Heart left ventricle (tissue), 16 donors: ENCODE measurements at regions not wholly inside any gene's neighbourhood (a gene's known extent, or its start where the extent isn't known, plus 50 kb on each side); places are given as distances from the start of the nearest gene placed in this dataset.

ENCODE experiments used
- ATAC-seq, 4 donors: fragments of 200-7000 bp; cut with Tn5 transposase; one replicate each; pipeline ENCODE4 v1.9.1; 2020 to 2022; ENCODE audit warnings: moderate library complexity in 4 of 4, mild to moderate bottlenecking in 3 of 4, moderate number of reproducible peaks in 1 of 4
- DNase-seq, 5 donors: peaks; one replicate each; pipeline ENCODE4 v3.0.0-alpha.2; 2020
- H3K27ac ChIP-seq, 12 donors: fragments of 200-600 bp; sonication (generic) in 4 of 12; one replicate each; pipeline versions ENCODE4 v1.5.0 to v1.8.0; 2016 to 2022; ENCODE audit warnings: mild to moderate bottlenecking in 2 of 12
- H3K27me3 ChIP-seq, 9 donors: fragments of 200-600 bp; sonication (generic) in 2 of 9; one replicate each; pipeline versions ENCODE4 v1.5.1 to v1.8.0; 2016 to 2022; ENCODE audit warnings: mild to moderate bottlenecking in 3 of 9
- H3K36me3 ChIP-seq, 9 donors: fragments of 200-600 bp; sonication (generic) in 2 of 9; one replicate each; pipeline versions ENCODE4 v1.5.0 to v1.8.0; 2018 to 2022; ENCODE audit warnings: mild to moderate bottlenecking in 2 of 9
- H3K4me1 ChIP-seq, 12 donors: fragments of 200-600 bp; sonication (generic) in 4 of 12; one replicate each; pipeline versions ENCODE4 v1.5.0 to v1.8.0; 2016 to 2022; ENCODE audit warnings: mild to moderate bottlenecking in 3 of 12
- H3K4me3 ChIP-seq, 12 donors: fragments of 200-600 bp; sonication (generic) in 4 of 12; one replicate each; pipeline versions ENCODE4 v1.5.0 to v1.8.0; 2017 to 2022; ENCODE audit warnings: mild to moderate bottlenecking in 9 of 12, moderate library complexity in 4 of 12
- H3K9me3 ChIP-seq, 12 donors: fragments of 200-600 bp; sonication (generic) in 4 of 12; one replicate each; pipeline versions ENCODE4 v1.5.0 to v1.8.0; 2016 to 2022; ENCODE audit warnings: mild to moderate bottlenecking in 1 of 12
- CTCF ChIP-seq, 12 donors: fragments of 200-600 bp; sonication (generic) in 4 of 12; IDR thresholded peaks; one replicate each; pipeline versions ENCODE4 v1.5.0 to v1.8.0; 2018 to 2022; ENCODE audit warnings: antibody characterized with exemption in 12 of 12, mild to moderate bottlenecking in 5 of 12
- POLR2A ChIP-seq, 2 donors: fragments of 450-650 bp; IDR thresholded peaks; one replicate each; pipeline ENCODE4 v1.6.1; 2017; ENCODE audit warnings: antibody characterized with exemption in 2 of 2, mild to moderate bottlenecking in 2 of 2, moderate library complexity in 2 of 2
- WGBS, 4 donors: extraction: QIAGEN DNeasy Blood & Tissue Kit in 2 of 4; methylation state at CpG; one replicate each; pipeline versions ENCODE4 v1.1.5 to v1.1.7; 2013 to 2018; 5-methylcytosine and 5-hydroxymethylcytosine counted together
- intact Hi-C, 10 donors: fragments of 100-400 bp; cut with DNase I; formaldehyde crosslinking; loops; one replicate each; pipeline versions ENCODE4 v1.11.1 to v1.14.2; 2022
- donor health status: ischemic (EF 13 %, LVEDD 7.1; RV severe dilation, severe dysfunction).
- donor health status: healthy with polysubstance abuse.
- donor health status: DM: no; HTN: yes; CAD: no.
- donor health status: DM: no; HTN: no; CAD: no.
- donor health status: ischemic (EF 25% LVEDD 6.9; RV normal size, moderate dysfunction).
- donor health status: ischemic (EF 25% LVEDD 5.7; RV mildly dilated, moderate dysfunction).
- donor health status: healthy.
- donor health status: DM: yes; HTN: yes; CAD: no.
- donor health status: ischemic (EF 35%, LVEDD 5.7; RV mildly dilated, moderate dysfunction).
- donor health status: nonischemic (EF 11% LVEDD 7.7; RV severe dilation, severe dysfunction).
- donor health status: DM: yes; HTN: yes; CAD: no.
- donor health status: PGD.
- donor health status: ischemic (EF 29% LVEDD 5.4; RV normal size, mild dysfunction).
- donor health status: nonischemic (EF 23%, LVEDD 6.1; RV moderate dilation, normal function).

- Histone ChIP-seq H3K36me3 (no peaks in the 10 kb centered on the region), H3K9me3 (peaks cover 0 to 11% (median 4%) of the 10 kb centered on the region in 12 donors), H3K27me3 (peaks cover 0 to 8% (median 0%) of the 10 kb centered on the region in 9 donors), H3K27ac (no peak overlapping the region), H3K4me1 (no peaks in the 10 kb centered on the region), H3K4me3 (no peak overlapping the region)
- intact Hi-C loops, result no loop called here
- no peak for ATAC-seq
- TF ChIP-seq POLR2A (IDR thresholded peaks at IDR 0.05) (no peak), CTCF (IDR thresholded peaks at IDR 0.05) (no peak)
- 53 to 71% (median 65%) methylated on average over 7 of the region's 7 CpGs for whole genome bisulfite sequencing, 4 donors
- no peak for DNase-seq
These were observed 154.7 kb downstream of the BARX2 start for GRCh38 chr11:129530154-129530895.

- H3K4me3 ChIP-seq, result no peak overlapping the region
- ATAC-seq (no peak), DNase-seq (no peak)
- H3K36me3 ChIP-seq, result no peaks in the 10 kb centered on the region
- intact Hi-C loops, result no loop called here
- H3K27me3 ChIP-seq, result peaks cover 0 to 8% (median 0%) of the 10 kb centered on the region in 9 donors
- TF ChIP-seq POLR2A (IDR thresholded peaks at IDR 0.05) (no peak), CTCF (IDR thresholded peaks at IDR 0.05) (no peak)
- H3K4me1 ChIP-seq, result no peaks in the 10 kb centered on the region
- no peak overlapping the region for H3K27ac ChIP-seq
- H3K9me3 ChIP-seq, result peaks cover 0 to 30% (median 8%) of the 10 kb centered on the region in 12 donors
These were observed 157.7 kb downstream of the BARX2 start for GRCh38 chr11:129533395-129533794.

- Histone ChIP-seq H3K4me1 (no peaks in the 10 kb centered on the region), H3K9me3 (peaks cover 0 to 30% (median 10%) of the 10 kb centered on the region in 12 donors), H3K4me3 (no peak overlapping the region), H3K27ac (no peak overlapping the region), H3K27me3 (peaks cover 0 to 8% (median 0%) of the 10 kb centered on the region in 9 donors), H3K36me3 (no peaks in the 10 kb centered on the region)
- DNase-seq (no peak), ATAC-seq (no peak)
- intact Hi-C loops, result no loop called here
- no peak for TF ChIP-seq POLR2A (IDR thresholded peaks at IDR 0.05)
- no peak for TF ChIP-seq CTCF (IDR thresholded peaks at IDR 0.05)
- WGBS, 4 donors, result 49 to 72% (median 57%) methylated on average over 1 of the region's 1 CpG
These were observed 160.7 kb downstream of the BARX2 start for GRCh38 chr11:129536338-129536737.

- 91 to 95% (median 93%) methylated on average over 2 of the region's 2 CpGs for WGBS, 4 donors
- Histone ChIP-seq H3K36me3 (no peaks in the 10 kb centered on the region), H3K4me1 (no peaks in the 10 kb centered on the region), H3K9me3 (peaks cover 0 to 30% (median 10%) of the 10 kb centered on the region in 12 donors), H3K27me3 (no peaks in the 10 kb centered on the region), H3K4me3 (no peak overlapping the region), H3K27ac (no peak overlapping the region)
- ATAC-seq (no peak), DNase-seq (no peak)
- TF ChIP-seq POLR2A (IDR thresholded peaks at IDR 0.05) (no peak), CTCF (IDR thresholded peaks at IDR 0.05) (no peak)
- intact Hi-C loops, result no loop called here
These were observed 162.7 kb downstream of the BARX2 start for GRCh38 chr11:129538323-129538722.
